DND-41 (cell line): ENCODE measurements at regions not wholly inside any gene's neighbourhood (a gene's known extent, or its start where the extent isn't known, plus 50 kb on each side); places are given as distances from the start of the nearest gene placed in this dataset.

Experiments used
- ATAC-seq: fragments of 200-7000 bp; cut with Tn5 transposase; 3 replicates; pipeline ENCODE4 v1.9.1; 2021; ENCODE audit warnings: low read depth; ENCODE audit not compliant: insufficient read depth
- DNase-seq: peaks from one replicate; pipeline ENCODE4 v3.0.0-alpha.2; 2020
- H2AFZ ChIP-seq: 2 replicates; pipeline ENCODE4 v1.6.0; 2012; ENCODE audit warnings: low read depth, low read length
- H3K27ac ChIP-seq: 2 replicates; pipeline ENCODE4 v1.5.1; 2012; ENCODE audit warnings: low read length, inconsistent platforms
- H3K27me3 ChIP-seq: fragments of 200-600 bp; sonication (generic); 2 replicates; pipeline ENCODE4 v1.6.0; 2012; ENCODE audit warnings: low read length, mild to moderate bottlenecking, inconsistent platforms; ENCODE audit not compliant: insufficient read depth, poor library complexity
- H3K36me3 ChIP-seq: 2 replicates; pipeline ENCODE4 v1.5.1; 2012; ENCODE audit warnings: low read length, inconsistent platforms; ENCODE audit not compliant: insufficient read depth
- H3K4me1 ChIP-seq: 2 replicates; pipeline ENCODE4 v1.5.1; 2012; ENCODE audit warnings: mild to moderate bottlenecking, low read length; ENCODE audit not compliant: insufficient read depth
- H3K4me2 ChIP-seq: 2 replicates; pipeline ENCODE4 v1.6.0; 2012; ENCODE audit warnings: mild to moderate bottlenecking, moderate library complexity, low read length, inconsistent platforms; ENCODE audit not compliant: insufficient read depth
- H3K4me3 ChIP-seq, 2 experiments: fragments of 200-600 bp in 1 of 2; shearing (Covaris generic) in 1 of 2; 2 replicates each; pipeline ENCODE4 v1.5.1; 2012 to 2016; ENCODE audit warnings: inconsistent platforms in 2 of 2, low read length in 2 of 2, mild to moderate bottlenecking in 2 of 2, low read depth in 1 of 2, moderate library complexity in 1 of 2
- H3K79me2 ChIP-seq: 2 replicates; pipeline ENCODE4 v1.6.0; 2012; ENCODE audit warnings: low read length, inconsistent platforms; ENCODE audit not compliant: insufficient read depth
- H3K9ac ChIP-seq: 2 replicates; pipeline ENCODE4 v1.6.0; 2012; ENCODE audit warnings: low read depth, mild to moderate bottlenecking, inconsistent platforms, low read length, moderate library complexity
- H3K9me3 ChIP-seq: 2 replicates; pipeline ENCODE4 v1.5.1; 2012; ENCODE audit warnings: low read length, moderate library complexity, mild to moderate bottlenecking, inconsistent platforms; ENCODE audit not compliant: insufficient read depth, severe bottlenecking
- H4K20me1 ChIP-seq: 2 replicates; pipeline ENCODE4 v1.6.0; 2012; ENCODE audit warnings: low read length; ENCODE audit not compliant: insufficient read depth
- EZH2 ChIP-seq: IDR thresholded peaks from 3 replicates; pipeline ENCODE4 v1.6.1; 2012; ENCODE audit warnings: borderline replicate concordance, low read depth, mild to moderate bottlenecking, moderate library complexity, low read length, inconsistent platforms; ENCODE audit not compliant: severe bottlenecking
- TF ChIP-seq, protein P1 (sequence below): IDR thresholded peaks from 2 replicates; pipeline ENCODE4 v1.5.1; 2012; ENCODE audit warnings: borderline replicate concordance, low read length, moderate library complexity, mild to moderate bottlenecking; ENCODE audit not compliant: poor library complexity, severe bottlenecking; ENCODE audit errors: extremely low read depth

DNA sequence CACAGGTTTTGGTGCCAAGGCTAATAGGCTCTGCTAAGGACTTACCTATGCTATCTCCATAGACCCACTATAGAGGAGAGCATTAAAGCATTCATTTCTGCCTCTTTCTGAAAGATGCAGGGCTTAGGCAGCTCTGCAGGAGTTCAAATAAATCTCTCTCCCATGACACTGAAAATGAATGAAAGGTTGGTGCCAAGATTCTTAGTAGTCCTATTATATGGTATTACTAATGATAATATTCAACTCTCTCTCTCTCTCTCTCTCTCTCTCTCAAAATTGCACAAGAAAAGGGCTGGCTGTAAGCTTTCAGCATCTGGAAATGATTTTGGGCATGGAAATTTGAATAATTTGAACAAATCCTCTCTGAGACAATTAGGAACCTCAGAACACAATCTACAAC, 433.7 kb downstream of the MBD2 start:
- Histone ChIP-seq H3K9me3 (no peaks in the 10 kb centered on the region), H2AFZ (no peak overlapping the region), H3K27ac (no peak overlapping the region), H4K20me1 (no peaks in the 10 kb centered on the region), H3K4me1 (no peaks in the 10 kb centered on the region), H3K27me3 (no peaks in the 10 kb centered on the region), H3K36me3 (no peaks in the 10 kb centered on the region), H3K9ac (no peak overlapping the region), H3K79me2 (no peaks in the 10 kb centered on the region), H3K4me2 (no peak overlapping the region), H3K4me3 (no peak overlapping the region)
- TF ChIP-seq, protein P1, sequence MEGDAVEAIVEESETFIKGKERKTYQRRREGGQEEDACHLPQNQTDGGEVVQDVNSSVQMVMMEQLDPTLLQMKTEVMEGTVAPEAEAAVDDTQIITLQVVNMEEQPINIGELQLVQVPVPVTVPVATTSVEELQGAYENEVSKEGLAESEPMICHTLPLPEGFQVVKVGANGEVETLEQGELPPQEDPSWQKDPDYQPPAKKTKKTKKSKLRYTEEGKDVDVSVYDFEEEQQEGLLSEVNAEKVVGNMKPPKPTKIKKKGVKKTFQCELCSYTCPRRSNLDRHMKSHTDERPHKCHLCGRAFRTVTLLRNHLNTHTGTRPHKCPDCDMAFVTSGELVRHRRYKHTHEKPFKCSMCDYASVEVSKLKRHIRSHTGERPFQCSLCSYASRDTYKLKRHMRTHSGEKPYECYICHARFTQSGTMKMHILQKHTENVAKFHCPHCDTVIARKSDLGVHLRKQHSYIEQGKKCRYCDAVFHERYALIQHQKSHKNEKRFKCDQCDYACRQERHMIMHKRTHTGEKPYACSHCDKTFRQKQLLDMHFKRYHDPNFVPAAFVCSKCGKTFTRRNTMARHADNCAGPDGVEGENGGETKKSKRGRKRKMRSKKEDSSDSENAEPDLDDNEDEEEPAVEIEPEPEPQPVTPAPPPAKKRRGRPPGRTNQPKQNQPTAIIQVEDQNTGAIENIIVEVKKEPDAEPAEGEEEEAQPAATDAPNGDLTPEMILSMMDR, result no peak
- no peak for TF ChIP-seq EZH2
- ATAC-seq, result no peak
- no peak for DNase-seq

DNA sequence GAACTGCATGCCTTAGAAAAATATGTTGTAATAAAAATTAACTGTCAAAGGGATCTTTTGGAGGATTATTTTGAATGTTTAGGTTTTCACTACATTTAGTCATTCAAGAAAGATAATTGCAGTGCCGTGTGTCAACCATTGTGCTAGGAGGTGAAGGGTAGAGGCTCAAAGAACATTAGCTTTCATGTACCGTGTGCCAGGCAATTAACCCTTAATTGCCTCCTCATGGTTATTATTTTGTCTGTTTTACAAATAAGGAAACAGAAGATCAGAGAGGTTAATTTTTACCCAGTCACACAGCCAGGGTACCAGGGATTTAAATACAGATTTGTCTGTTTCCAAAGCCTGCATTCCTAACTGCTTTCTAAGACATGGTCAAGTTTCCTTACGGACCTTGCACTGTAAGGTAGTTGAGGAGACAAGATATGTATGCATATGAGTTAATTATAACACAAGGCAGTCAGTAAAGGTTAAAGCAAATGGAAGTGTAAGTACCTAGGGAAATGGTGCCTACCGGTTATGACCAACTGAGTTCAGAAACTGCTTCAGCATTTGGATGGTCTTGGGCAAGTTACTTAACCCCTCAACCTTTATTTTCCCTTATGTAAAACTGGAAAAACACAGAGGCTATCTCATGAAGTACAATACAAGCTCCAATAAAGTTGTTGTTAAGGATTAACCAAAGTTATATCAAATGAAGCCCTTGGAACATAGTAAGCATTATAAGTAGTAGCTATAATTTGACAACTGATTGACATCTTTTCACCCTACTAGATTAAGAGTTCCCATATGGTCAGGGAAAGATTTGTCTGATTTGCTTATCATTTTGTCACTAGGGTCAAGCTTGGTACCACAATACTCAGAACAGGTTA, 434.9 kb downstream of the MBD2 start:
- TF ChIP-seq, protein P1, result no peak
- TF ChIP-seq EZH2, result no peak
- Histone ChIP-seq H3K9ac (no peak overlapping the region), H3K4me2 (no peak overlapping the region), H3K4me1 (no peaks in the 10 kb centered on the region), H4K20me1 (no peaks in the 10 kb centered on the region), H3K36me3 (no peaks in the 10 kb centered on the region), H3K79me2 (no peaks in the 10 kb centered on the region), H3K9me3 (no peaks in the 10 kb centered on the region), H3K4me3 (no peak overlapping the region), H3K27ac (no peak overlapping the region), H3K27me3 (no peaks in the 10 kb centered on the region), H2AFZ (no peak overlapping the region)
- DNase-seq (no peak), ATAC-seq (no peak)

DNA sequence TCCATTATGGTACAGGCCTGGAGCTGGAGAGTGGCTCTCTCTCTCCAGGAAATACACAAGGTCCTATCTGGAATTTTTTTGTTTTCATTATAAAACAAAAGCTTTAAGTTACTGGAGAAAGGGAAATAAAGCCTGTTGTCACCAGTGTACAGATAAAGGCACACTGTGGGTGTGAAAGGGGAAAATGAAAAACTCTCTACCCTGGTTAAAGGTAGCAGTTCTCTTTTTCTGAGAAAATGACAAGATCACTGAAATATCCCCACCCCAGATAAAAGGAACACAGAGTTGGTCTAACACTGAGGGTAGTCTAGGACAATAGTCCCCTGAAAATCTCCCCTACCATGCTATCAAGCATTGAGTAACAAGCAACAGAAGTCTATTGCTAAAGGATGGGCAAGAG, 438.7 kb downstream of the MBD2 start:
- ATAC-seq (no peak), DNase-seq (no peak)
- no peaks in the 10 kb centered on the region for H3K79me2 ChIP-seq
- H3K27me3 ChIP-seq, result no peaks in the 10 kb centered on the region
- no peaks in the 10 kb centered on the region for H4K20me1 ChIP-seq
- H3K27ac ChIP-seq, result no peak overlapping the region
- H3K4me2 ChIP-seq, result no peak overlapping the region
- H2AFZ ChIP-seq, result no peak overlapping the region
- TF ChIP-seq, protein P1, result no peak
- no peak for TF ChIP-seq EZH2
- no peaks in the 10 kb centered on the region for H3K9me3 ChIP-seq
- no peak overlapping the region for H3K9ac ChIP-seq
- H3K36me3 ChIP-seq, result no peaks in the 10 kb centered on the region
- no peak overlapping the region for H3K4me3 ChIP-seq
- no peaks in the 10 kb centered on the region for H3K4me1 ChIP-seq
